Right renal cortex interstitium (tissue), 3 donors: ENCODE measurements at regions not wholly inside any gene's neighbourhood (a gene's known extent, or its start where the extent isn't known, plus 50 kb on each side); places are given as distances from the start of the nearest gene placed in this dataset.
A peak's percentile ranks its signal among the peaks of the same experiment; 100 is the strongest.

Source experiments
- DNase-seq, 3 donors: peaks; one replicate each; pipeline ENCODE4 v3.0.0-alpha.2; 2013; ENCODE audit warnings: low read depth in 3 of 3, low spot score in 2 of 3

GRCh38 chr2:67854103-67854743 is 208.6 kb downstream of the C1D start:
- DNase-seq = peak in 1 of 3 donors; percentile 68

- no peak for DNase-seq
Observed at GRCh38 chr2:67854798-67855197, 208.0 kb downstream of the C1D start.

GRCh38 chr2:67856866-67857265 is 205.9 kb downstream of the C1D start:
- no peak for DNase-seq

- DNase-seq = no peak
Observed at GRCh38 chr2:67857836-67858235, 205.0 kb downstream of the C1D start.

GRCh38 chr2:67858886-67859285 is 203.9 kb downstream of the C1D start:
- DNase-seq = no peak

GRCh38 chr2:67865917-67866316 is 196.9 kb downstream of the C1D start:
- no peak for DNase-seq

GRCh38 chr2:67867735-67868134 is 195.1 kb downstream of the C1D start:
- no peak for DNase-seq

- DNase-seq = no peak
Observed at GRCh38 chr2:67871686-67872412, 191.0 kb downstream of the C1D start.

- no peak for DNase-seq
Observed at GRCh38 chr2:67872481-67872880, 190.3 kb downstream of the C1D start.

- DNase-seq = no peak
Observed at GRCh38 chr2:67873916-67874315, 188.9 kb downstream of the C1D start.

- no peak for DNase-seq
Observed at GRCh38 chr2:67876176-67876575, 186.6 kb downstream of the C1D start.

GRCh38 chr2:67877301-67877700 is 185.5 kb downstream of the C1D start:
- DNase-seq = no peak

GRCh38 chr2:67878743-67879142 is 184.1 kb downstream of the C1D start:
- DNase-seq = no peak

GRCh38 chr2:67879586-67880290 is 183.1 kb downstream of the C1D start:
- no peak for DNase-seq

GRCh38 chr2:67880291-67880761 is 182.5 kb downstream of the C1D start:
- DNase-seq = no peak

GRCh38 chr2:67881816-67882215 is 181.0 kb downstream of the C1D start:
- DNase-seq = no peak

- DNase-seq = no peak
Observed at GRCh38 chr2:67883316-67884087, 179.3 kb downstream of the C1D start.

- DNase-seq = no peak
Observed at GRCh38 chr2:67888351-67889005, 174.3 kb downstream of the C1D start.

GRCh38 chr2:67889056-67889455 is 173.7 kb downstream of the C1D start:
- DNase-seq = no peak

- no peak for DNase-seq
Observed at GRCh38 chr2:67891642-67892041, 171.2 kb downstream of the C1D start.
